GM21423 (cell line): ENCODE measurements at regions not wholly inside any gene's neighbourhood (a gene's known extent, or its start where the extent isn't known, plus 50 kb on each side); places are given as distances from the start of the nearest gene placed in this dataset.

Experiments used
- ATAC-seq: cut with Tn5 transposase; IDR thresholded peaks from one replicate; pipeline ENCODE4 v1.9.1; 2021; ENCODE audit warnings: mild to moderate bottlenecking, moderate library complexity; ENCODE audit not compliant: unreplicated experiment

DNA sequence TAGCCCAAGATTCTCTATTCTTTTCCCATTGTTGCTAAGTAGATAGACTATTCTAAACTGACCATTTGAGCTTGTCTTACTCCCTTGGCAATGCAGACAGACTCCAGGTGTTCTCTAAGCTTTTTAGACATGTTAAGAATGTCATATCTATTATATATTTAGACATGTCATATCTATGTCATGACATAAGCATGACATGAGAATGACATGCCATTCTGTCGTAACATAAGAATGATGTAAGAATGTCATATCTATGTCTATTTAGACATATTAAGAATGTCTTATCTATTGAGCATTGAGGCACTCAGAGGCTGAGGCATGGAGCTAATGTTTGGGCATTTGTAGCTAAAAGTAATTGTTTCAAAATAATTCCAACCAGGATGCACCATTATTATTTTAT is 277.3 kb upstream of the ATP2B1 start:
- no peak for ATAC-seq

- no peak for ATAC-seq
Observed at GRCh38 chr12:89984846-89985245, 276.2 kb upstream of the ATP2B1 start.

GRCh38 chr12:89983622-89984021 is 275.0 kb upstream of the ATP2B1 start:
- ATAC-seq, result no peak

- no peak for ATAC-seq
Observed at GRCh38 chr12:89980236-89980635, 271.6 kb upstream of the ATP2B1 start.

- ATAC-seq, result no peak
Observed at GRCh38 chr12:89977405-89978085, 268.9 kb upstream of the ATP2B1 start.

DNA sequence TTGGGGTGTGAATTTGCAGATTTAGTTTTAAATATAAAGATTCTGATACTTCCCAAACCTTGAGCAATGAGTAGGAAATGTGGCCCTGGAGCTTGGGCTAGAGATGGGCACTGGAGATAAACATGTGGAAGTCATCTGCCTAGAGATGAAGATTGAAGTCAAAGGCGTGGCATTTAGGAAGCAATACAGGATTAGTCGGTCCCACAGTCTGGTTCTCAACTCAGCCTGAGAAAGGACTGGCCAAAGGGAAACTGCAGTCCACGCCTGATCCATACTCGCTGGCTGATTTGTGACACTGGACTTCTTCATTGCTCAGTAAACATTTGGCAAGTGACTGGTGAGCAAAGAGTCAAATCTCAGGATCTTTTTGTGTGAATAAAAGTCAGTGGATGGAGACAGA is 268.2 kb upstream of the ATP2B1 start:
- ATAC-seq, result no peak

DNA sequence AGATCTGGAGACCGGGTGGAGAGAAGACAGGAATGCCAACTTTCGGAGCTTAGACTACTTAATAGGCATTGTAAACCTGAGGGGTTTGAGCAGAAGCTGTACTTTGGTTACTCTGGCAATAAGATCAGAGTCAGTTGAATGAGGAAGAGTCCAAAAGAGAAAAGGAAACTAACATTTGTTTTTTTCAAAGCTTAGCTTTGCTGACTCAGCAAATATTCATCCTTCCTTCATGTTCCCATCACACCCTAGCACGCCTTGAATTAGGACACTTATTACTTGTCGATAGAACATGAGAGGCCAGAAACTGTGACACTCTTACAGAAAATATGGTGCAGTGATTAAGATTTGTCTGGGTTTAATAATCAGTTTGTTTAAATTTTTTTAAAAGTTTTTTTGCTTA is 266.9 kb upstream of the ATP2B1 start:
- ATAC-seq, result no peak

- ATAC-seq, result no peak
Observed at GRCh38 chr12:89971880-89972279, 263.2 kb upstream of the ATP2B1 start.

GRCh38 chr12:89970722-89971121 is 262.1 kb upstream of the ATP2B1 start:
- ATAC-seq, result no peak

- ATAC-seq, result no peak
Observed at GRCh38 chr12:89969093-89969492, 260.5 kb upstream of the ATP2B1 start.

DNA sequence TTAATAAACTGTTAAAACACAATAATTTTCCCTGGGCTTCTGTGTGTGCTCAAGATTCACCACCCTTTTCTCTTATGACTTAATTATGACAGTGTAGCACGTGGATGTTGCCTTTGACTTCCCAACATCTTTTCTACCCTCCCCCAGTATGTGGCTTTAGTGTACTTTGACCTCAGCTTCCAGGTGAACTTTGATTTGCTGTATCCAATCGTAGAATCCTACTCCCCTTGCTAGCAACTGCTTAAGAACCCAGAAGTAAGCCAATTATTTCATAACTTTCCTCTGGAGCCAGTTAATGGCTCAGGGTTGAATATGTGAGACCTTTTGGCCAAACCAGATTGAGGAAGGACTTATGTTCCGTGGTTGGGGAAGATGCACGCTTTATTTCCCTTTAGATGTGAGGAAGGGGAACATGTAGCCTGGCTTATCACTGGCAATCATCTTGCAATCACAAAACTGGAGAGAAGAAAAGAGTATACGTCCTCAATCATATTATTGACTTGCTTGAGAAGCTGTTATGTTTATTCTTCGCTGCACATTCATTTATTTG is 259.6 kb upstream of the ATP2B1 start:
- no peak for ATAC-seq

- no peak for ATAC-seq
Observed at GRCh38 chr12:89966495-89967240, 258.0 kb upstream of the ATP2B1 start.

- ATAC-seq, result no peak
Observed at GRCh38 chr12:89965993-89966392, 257.4 kb upstream of the ATP2B1 start.

DNA sequence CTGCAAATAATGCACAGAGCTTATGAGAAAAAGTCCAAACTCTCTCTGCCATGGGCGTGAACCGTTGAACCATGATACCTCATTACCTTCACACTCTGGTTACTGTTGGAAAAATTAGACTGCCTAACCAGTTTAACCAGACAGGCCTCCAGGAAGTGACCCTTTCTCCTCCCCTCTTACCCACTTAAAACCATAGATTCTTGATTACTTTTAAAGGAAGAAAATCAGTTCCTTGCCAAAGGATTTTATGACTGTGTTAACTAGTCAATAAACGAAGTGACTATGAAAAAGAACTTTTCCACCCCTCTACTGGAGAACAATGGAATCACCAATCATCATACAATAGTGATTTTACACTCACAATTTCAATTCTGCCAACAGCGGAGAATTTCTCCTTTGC is 254.0 kb upstream of the ATP2B1 start:
- no peak for ATAC-seq

DNA sequence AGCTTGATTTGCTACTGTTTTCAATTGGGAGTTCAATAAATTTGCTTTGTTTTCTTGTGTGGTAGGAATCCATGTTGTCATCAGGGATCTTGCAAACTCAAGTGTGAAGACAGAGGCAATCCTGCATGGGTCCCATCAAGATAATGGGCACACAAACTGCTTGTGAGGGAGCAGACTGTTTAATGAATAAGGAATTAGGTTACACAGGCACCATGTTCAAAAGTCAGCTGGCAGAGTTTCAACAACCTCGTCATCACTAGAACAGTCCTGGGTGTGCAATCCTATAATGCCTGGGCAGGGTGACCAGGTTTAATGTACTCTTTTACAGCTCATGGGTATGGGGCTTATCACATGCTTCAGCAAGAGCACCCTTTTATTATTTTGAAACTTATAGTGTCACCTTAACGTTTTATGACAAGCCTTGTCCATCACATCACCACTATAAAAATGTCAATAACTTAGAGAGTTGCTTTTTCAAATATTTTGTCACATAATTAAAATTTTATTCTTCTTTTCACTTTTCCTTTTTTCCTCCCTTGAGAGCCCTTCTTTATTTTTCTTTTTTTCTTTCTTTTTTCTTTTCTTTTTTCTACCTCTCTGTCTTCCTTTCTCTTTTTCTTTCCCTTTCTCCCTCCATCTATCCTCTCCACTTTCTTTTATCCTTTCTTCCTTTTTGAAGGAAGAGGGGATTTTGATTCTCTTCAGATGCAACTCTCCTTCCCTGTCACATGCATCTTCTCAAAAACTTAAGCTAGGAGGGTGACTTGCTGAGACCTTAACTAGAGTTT is 252.2 kb upstream of the ATP2B1 start:
- peak; percentile 29 for ATAC-seq

DNA sequence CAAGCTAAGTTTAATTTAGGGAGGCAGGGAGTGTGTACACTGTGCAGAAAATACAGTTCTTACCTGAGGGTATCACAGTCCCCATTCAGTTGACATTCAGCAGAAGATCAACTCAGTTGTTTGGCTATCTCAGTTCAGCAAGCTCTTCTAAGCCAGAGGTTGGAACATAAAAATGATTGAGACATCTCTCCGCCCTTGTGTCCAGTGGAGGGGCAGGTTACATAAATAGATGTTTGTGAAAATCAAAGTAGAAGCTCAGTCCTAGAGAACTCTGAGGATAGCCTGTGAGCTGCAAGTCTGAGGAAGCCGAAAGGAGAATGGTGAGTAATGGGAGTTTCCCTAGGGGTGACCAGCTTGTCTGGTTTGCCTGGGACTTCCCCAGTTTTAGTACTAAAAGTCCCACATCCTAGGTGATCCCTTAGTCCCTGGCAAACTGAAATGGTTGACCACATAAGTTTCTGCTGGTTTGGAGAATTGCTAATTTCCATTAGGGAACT is 251.4 kb upstream of the ATP2B1 start:
- ATAC-seq, result peak; percentile 95

- no peak for ATAC-seq
Observed at GRCh38 chr12:89959179-89959578, 250.5 kb upstream of the ATP2B1 start.

GRCh38 chr12:89954259-89954658 is 245.6 kb upstream of the ATP2B1 start:
- no peak for ATAC-seq

GRCh38 chr12:89951694-89952060 is 243.0 kb upstream of the ATP2B1 start:
- ATAC-seq, result no peak

GRCh38 chr12:89951050-89951693 is 242.5 kb upstream of the ATP2B1 start:
- ATAC-seq, result no peak

DNA sequence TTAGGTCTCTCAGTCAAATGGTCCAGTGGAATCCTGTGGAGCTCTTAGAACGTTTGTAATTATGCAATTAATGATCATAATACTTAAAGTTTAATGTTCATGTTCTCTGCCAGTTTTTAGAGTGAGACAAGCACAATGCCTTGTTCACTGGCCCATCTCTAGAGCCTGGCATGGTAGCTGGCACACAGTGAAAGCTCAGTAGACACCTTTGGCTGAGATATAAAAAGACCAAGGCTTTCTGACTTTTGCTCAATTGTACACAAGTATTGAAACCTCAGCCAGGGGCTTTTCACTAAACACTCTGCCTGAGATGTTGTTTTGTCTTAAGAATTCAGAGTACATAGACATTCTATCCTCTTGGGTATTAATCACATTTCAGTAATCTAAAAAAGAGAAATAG is 241.8 kb upstream of the ATP2B1 start:
- no peak for ATAC-seq
